ENCODE measurements at regions not wholly inside any gene's neighbourhood (a gene's known extent, or its start where the extent isn't known, plus 50 kb on each side); places are given as distances from the start of the nearest gene placed in this dataset.

DNA sequence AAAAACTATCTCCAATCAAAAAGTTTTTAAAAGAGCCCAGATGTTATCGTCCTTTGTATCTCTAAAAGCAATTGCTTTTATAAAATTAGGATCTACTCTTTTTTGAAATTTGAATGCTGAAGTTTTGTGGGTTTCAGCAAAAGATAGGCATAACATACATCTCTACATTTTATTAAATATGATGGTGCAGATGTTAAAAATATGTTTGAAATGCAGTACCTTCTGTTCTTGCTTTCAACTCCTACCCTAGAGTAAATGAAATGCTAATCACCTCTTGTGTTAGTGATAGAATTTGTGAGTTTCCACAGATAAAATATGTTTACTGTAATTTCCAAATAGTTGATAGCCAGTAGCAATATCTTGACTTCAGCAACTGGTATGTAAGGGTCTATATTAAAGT, 95.7 kb upstream of the VPREB1 start:
- TF ChIP-seq, protein P1, sequence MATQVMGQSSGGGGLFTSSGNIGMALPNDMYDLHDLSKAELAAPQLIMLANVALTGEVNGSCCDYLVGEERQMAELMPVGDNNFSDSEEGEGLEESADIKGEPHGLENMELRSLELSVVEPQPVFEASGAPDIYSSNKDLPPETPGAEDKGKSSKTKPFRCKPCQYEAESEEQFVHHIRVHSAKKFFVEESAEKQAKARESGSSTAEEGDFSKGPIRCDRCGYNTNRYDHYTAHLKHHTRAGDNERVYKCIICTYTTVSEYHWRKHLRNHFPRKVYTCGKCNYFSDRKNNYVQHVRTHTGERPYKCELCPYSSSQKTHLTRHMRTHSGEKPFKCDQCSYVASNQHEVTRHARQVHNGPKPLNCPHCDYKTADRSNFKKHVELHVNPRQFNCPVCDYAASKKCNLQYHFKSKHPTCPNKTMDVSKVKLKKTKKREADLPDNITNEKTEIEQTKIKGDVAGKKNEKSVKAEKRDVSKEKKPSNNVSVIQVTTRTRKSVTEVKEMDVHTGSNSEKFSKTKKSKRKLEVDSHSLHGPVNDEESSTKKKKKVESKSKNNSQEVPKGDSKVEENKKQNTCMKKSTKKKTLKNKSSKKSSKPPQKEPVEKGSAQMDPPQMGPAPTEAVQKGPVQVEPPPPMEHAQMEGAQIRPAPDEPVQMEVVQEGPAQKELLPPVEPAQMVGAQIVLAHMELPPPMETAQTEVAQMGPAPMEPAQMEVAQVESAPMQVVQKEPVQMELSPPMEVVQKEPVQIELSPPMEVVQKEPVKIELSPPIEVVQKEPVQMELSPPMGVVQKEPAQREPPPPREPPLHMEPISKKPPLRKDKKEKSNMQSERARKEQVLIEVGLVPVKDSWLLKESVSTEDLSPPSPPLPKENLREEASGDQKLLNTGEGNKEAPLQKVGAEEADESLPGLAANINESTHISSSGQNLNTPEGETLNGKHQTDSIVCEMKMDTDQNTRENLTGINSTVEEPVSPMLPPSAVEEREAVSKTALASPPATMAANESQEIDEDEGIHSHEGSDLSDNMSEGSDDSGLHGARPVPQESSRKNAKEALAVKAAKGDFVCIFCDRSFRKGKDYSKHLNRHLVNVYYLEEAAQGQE (IDR thresholded peaks at IDR 0.05; ENCODE audit: insufficient replicate concordance, low read depth) = no peak
- TF ChIP-seq, protein P2, sequence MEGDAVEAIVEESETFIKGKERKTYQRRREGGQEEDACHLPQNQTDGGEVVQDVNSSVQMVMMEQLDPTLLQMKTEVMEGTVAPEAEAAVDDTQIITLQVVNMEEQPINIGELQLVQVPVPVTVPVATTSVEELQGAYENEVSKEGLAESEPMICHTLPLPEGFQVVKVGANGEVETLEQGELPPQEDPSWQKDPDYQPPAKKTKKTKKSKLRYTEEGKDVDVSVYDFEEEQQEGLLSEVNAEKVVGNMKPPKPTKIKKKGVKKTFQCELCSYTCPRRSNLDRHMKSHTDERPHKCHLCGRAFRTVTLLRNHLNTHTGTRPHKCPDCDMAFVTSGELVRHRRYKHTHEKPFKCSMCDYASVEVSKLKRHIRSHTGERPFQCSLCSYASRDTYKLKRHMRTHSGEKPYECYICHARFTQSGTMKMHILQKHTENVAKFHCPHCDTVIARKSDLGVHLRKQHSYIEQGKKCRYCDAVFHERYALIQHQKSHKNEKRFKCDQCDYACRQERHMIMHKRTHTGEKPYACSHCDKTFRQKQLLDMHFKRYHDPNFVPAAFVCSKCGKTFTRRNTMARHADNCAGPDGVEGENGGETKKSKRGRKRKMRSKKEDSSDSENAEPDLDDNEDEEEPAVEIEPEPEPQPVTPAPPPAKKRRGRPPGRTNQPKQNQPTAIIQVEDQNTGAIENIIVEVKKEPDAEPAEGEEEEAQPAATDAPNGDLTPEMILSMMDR (IDR thresholded peaks at IDR 0.05; ENCODE audit: insufficient read depth, low read length) = no peak
- TF ChIP-seq POLR2AphosphoS5 (IDR thresholded peaks at IDR 0.05; ENCODE audit: low read depth) (no peak), SPI1 (IDR thresholded peaks at IDR 0.05; ENCODE audit: borderline replicate concordance, low read depth) (no peak)
